ENCODE measurements at regions not wholly inside any gene's neighbourhood (a gene's known extent, or its start where the extent isn't known, plus 50 kb on each side); places are given as distances from the start of the nearest gene placed in this dataset.

- H3K4me3 ChIP-seq (ENCODE audit: low read depth, low read length): no peak overlapping the region
- TF ChIP-seq CTCF (IDR thresholded peaks at IDR 0.05; ENCODE audit: insufficient read depth, low read length): no peak
- DNase-seq (ENCODE audit: low read depth): no peak
These were observed 219.8 kb upstream of the PRMT6 start for GRCh38 chr1:106836708-106837107.

GRCh38 chr1:106843518-106843917, 213.0 kb upstream of the PRMT6 start:
- no peak overlapping the region for H3K4me3 ChIP-seq (ENCODE audit: low read depth, low read length)
- no peak for TF ChIP-seq CTCF (IDR thresholded peaks at IDR 0.05; ENCODE audit: insufficient read depth, low read length)
- DNase-seq (ENCODE audit: low read depth): no peak

- no peak for TF ChIP-seq CTCF (IDR thresholded peaks at IDR 0.05; ENCODE audit: insufficient read depth, low read length)
- DNase-seq (ENCODE audit: low read depth): no peak
- no peak overlapping the region for H3K4me3 ChIP-seq (ENCODE audit: low read depth, low read length)
These were observed 209.8 kb upstream of the PRMT6 start for GRCh38 chr1:106846656-106847055.

GRCh38 chr1:106861110-106861509, 195.4 kb upstream of the PRMT6 start:
- no peak for DNase-seq (ENCODE audit: low read depth)
- TF ChIP-seq CTCF (IDR thresholded peaks at IDR 0.05; ENCODE audit: insufficient read depth, low read length): no peak
- no peak overlapping the region for H3K4me3 ChIP-seq (ENCODE audit: low read depth, low read length)

- DNase-seq (ENCODE audit: low read depth): no peak
- H3K4me3 ChIP-seq (ENCODE audit: low read depth, low read length): no peak overlapping the region
- TF ChIP-seq CTCF (IDR thresholded peaks at IDR 0.05; ENCODE audit: insufficient read depth, low read length): no peak
These were observed 187.6 kb upstream of the PRMT6 start for GRCh38 chr1:106868828-106869227.

- DNase-seq (ENCODE audit: low read depth): no peak
- H3K4me3 ChIP-seq (ENCODE audit: low read depth, low read length): no peak overlapping the region
- TF ChIP-seq CTCF (IDR thresholded peaks at IDR 0.05; ENCODE audit: insufficient read depth, low read length): no peak
These were observed 180.9 kb upstream of the PRMT6 start for GRCh38 chr1:106875622-106876021.

GRCh38 chr1:106876384-106876783, 180.1 kb upstream of the PRMT6 start:
- no peak for DNase-seq (ENCODE audit: low read depth)
- TF ChIP-seq CTCF (IDR thresholded peaks at IDR 0.05; ENCODE audit: insufficient read depth, low read length): no peak
- H3K4me3 ChIP-seq (ENCODE audit: low read depth, low read length): no peak overlapping the region

Measured in fibroblast of the aortic adventitia (primary cell).